Embryonic facial prominence (tissue), 1 donor: ENCODE measurements at regions not wholly inside any gene's neighbourhood (a gene's known extent, or its start where the extent isn't known, plus 50 kb on each side); places are given as distances from the start of the nearest gene placed in this dataset.
"Not testable (repeated sequence)": the region's sequence is repeated elsewhere in the genome, so short reads cannot be mapped to it uniquely, and the experiment has no call there.

Source experiments
- DNase-seq: peaks from one replicate; pipeline ENCODE4 v3.0.0-alpha.2; 2016; ENCODE audit errors: extremely low spot score

DNA sequence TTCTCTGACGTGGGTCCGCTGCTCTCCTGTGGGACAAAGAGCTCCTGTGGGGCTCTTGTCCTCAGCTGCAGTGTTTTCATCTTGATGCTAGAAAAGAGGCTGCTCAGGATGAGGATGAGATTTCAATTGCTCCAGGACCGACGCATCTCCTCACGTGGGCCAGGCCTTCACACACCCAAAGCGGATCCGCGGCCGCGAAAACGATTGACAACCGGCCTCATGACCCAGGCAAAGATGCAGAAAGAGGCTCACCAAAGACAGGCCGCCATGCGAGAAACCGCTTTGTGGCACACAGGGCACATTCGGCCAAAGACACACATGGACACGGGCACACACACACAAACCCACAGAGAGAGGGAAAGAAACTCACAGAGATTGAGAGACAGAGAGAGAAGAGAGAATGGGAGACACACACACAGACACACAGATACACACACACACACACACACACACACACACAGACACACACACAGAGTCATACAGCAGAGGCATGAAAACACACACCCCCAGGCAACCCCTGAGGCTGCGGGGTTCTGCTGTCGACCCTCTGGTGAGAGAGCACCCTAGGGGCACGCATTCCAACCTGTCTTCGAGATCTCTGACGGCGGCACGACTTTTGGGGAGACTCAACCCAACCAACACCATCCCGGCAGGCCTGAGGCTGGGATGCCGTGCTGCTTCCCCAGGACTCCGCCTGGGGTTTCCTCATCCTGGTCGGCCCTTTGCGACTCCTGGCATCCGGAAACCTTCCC is 168.5 kb upstream of the ZNF337 start:
- not testable (repeated sequence) for DNase-seq

DNA sequence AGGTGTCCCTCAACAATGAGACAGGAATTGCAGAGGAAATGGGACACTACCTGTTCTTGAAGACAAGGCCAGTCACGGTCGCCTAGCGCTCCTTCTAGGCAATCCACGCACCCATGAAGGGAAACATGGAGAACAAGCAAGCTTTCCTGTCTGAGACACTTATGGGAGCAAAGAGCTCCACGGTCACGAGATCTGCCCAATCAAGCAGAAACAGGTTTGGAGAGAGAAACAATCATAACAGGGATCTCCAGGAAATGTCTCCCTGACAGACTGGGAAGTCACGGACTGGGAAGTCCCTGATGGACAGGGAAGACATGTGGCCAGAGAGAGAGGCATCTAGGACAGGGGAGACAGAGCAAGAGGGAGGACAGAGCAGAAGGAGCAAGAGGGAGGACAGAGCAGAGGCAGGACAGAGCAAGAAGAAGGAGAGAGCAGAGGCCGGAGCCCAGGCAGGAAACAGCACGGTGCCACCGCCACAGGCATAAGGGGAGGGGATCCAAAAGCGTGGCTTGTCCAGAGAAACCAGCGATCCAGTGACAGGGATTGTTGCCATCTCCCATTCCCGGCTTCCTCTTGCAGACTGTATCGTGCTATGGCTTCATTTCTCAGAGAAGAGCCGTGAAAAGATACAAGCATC is 167.8 kb upstream of the ZNF337 start:
- no peak for DNase-seq

DNA sequence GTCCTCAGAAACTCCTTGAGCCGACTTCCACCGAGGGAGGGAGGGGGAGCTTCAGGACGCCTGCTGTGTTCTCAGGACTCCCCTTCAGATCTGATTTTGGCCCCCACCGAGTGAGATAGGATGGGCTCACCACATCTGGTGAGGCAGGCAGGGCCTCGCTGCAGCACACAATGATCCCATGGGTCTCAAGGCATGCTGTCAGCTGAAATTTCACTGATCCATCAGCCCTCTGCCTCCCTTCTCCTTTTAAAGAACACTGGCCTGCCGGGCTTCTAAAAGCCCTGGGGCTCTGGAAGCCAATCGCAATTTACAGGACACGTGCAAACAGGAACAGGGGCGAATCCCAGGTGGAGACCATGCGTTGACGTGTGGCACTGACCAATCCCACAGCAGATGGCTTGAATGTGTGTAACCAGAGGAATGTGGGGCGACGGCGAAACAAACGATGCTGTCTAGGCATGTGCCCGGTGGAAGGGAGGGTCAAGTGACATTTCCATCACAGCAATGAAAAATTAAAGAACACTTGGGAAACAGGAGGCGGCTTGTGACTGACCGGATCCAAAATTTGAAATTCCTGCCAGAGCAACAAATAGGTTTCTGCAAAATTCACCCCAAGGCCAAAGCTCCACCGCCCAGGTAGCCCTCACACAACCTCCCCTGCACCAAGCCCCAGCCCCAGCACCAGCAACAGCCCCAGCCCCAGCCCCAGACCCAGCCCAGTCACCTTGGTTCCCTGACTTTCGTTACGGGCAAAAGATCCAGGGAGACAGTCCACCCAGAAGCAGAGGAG is 167.1 kb upstream of the ZNF337 start:
- DNase-seq, result no peak

DNA sequence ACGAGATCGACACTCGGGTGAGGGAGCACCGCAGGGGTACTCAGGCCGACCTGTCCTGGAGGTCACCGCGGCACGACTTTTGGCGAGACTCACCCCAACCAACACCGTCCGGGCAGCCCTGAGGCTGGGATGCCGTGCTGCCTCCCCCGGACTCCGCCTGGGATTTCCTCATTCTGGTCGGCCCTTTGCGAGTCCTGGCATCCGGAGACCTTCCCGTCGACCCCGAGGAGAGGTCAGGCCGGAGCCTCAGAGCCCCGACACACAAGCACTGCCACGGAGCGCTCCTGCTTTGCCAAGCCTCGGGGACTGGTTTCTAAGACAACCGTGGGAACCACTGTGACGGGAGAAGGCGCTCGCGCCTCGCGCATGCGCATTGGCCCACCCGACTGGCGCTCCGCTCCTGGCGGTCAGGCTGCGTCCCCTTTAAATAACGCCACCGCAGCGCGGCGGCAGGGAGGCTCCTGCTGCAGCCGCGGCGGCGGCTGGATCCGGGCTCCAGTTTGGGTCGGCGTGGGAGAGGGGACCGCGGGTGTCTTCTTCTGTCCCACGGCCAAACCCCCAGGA is 166.4 kb upstream of the ZNF337 start:
- peak; percentile 25 for DNase-seq

DNA sequence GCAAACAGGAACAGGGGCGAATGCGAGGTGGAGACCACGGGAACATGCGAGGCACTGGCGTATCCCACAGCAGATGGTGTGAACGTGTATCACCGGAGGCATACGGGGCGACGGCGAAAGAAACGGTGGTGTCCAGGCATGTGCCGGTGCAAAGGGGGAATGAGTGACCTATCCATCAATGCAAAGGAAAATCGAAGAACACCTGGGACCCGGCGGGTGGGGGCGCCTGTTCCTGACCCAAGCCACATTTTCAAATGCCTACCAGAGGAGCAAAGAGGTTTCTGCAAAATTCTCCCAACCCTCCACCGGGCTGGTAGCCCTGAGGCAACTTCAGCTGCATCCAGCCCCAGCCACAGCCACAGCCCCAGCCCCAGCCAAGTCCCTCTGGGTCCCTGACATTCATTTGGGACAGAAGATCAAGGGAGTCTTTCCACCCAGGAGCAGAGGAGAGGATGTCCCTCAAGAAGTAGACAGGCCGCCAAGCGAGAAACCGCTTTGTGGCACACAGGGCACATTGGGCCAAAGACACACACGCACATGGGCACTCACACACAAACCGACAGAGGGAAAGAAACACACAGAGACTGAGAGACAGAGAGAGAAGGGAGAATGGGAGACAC is 164.0 kb upstream of the ZNF337 start:
- DNase-seq, result no peak

DNA sequence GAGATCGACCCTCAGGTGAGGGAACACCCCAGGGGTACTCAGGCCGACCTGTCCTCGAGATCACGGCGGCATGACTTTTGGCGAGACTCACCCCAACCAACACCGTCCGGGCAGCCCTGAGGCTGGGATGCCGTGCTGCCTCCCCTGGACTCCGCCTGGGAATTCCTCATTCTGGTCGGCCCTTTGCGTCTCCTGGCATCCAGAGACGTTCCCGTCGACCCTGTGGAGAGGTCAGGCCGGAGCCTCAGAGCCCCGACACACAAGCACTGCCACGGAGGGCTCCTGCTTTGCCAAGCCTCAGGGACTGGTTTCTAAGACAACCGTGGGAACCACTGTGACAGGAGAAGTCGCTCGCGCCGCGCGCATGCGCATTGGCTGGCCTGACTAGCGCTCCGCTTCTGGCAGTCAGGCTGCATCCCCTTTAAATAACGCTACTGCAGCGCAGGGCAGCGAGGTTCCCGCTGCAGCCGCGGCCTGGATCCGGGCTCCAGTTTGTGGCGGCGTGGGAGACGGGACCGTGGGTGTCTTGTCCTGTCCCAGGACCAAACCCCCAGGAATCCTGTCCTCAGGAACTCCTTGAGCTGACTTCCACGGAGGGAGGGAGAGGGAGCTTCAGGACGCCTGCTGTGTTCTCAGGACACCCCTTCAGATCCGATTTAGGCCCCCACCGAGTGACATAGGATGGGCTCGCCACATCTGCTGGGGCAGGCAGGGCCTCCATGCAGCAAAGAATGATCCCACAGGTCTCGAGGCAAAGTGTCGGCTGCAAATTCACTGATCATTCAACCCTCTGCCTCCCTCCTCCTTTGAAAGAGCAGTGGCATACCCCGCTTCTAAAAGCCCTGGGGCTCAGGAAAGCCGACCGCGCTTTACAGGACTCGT is 163.2 kb upstream of the ZNF337 start:
- DNase-seq, result peak; percentile 18

DNA sequence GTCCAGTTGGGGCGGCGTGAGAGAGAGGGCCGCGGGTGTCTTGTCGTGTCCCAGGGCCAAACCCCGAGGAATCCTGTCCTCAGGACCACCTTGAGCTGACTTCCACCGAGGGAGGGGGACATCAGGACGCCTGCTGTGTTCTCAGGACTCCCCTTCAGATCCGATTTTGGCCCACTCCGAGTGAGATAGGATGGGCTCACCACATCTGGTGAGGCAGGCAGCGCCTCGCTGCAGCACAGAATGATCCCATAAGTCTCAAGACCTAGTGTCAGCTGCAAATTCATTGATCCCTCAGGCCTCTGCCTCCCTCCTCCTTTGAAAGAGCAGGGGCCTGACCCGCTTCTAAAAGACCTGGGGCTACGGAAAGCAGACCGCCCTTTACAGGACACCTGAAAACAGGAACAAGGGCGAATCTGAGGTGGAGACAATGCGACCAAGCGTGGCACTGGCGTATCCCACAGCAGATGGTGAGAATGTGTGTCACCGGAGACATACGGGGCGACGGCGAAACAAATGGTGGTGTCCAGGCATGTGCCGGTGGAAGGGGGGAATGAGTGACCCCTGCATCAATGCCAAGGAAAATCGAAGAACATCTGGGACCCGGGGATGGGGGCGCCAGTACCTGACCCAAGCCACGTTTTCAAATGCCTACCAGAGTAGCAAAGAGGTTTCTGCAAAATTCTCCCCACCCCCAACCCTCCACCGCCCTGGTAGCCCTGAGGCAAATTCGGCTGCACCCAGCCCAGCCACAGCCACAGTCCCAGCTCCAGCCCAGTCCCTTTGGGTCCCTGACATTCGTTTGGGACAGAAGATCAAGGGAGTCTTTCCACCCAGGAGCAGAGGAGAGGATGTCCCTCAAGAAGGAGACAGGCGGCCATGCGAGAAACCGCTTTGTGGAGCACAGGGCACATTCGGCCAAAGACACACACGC is 162.1 kb upstream of the ZNF337 start:
- no peak for DNase-seq

DNA sequence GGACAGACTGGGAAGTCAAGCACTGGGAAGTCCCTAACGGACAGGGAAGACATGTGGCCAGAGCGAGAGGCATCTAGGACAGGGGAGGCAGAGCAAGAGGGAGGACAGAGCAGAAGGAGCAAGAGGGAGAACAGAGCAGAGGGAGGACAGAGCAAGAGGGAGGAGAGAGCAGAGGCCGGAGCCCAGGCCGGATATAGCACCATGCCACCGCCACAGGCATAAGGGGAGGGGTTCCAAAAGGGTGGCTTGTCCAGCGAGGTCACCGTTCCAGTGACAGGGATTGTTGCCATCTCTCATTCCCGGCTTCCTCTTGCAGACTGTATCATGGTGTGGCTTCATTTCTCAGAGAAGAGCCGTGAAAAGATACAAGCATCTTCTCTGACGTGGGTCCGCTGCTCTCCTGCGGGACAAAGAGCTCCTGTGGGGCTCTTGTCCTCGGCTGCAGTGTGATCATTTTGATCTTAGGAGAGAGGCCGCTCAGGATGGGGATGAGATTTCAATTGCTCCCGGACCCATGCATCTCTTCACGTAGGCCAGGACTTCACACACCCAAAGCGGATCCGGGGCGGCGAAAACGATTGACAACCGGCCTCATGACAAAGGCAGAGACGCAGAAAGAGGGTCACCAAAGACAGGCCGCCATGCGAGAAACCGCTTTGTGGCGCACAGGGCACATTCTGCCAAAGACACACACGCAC is 160.6 kb upstream of the ZNF337 start:
- not testable (repeated sequence) for DNase-seq

DNA sequence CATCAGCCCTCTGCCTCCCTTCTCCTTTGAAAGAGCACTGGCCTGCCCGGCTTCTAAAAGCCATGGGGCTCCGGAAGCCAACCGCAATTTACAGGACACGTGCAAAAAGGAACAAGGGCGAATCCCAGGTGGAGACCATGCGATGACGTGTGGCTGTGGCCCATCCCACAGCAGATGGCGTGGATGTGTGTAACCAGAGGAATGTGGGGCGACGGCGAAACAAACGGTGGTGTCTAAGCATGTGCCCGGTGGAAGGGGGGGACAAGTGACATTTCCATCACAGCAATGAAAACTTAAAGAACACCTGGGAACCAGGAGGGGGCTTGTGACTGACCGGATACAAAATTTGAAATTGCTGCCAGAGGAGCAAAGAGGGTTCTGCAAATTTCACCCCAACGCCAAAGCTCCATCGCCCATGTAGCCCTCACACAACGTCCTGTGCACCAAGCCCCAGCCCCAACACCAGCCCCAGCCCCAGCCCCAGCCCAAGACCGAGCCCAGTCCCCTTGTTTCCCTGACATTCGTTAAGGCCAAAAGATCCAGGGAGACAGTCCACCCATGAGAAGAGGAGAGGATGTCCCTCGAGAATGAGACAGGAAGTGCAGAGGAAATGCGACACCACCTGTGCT is 159.7 kb upstream of the ZNF337 start:
- DNase-seq, result no peak

DNA sequence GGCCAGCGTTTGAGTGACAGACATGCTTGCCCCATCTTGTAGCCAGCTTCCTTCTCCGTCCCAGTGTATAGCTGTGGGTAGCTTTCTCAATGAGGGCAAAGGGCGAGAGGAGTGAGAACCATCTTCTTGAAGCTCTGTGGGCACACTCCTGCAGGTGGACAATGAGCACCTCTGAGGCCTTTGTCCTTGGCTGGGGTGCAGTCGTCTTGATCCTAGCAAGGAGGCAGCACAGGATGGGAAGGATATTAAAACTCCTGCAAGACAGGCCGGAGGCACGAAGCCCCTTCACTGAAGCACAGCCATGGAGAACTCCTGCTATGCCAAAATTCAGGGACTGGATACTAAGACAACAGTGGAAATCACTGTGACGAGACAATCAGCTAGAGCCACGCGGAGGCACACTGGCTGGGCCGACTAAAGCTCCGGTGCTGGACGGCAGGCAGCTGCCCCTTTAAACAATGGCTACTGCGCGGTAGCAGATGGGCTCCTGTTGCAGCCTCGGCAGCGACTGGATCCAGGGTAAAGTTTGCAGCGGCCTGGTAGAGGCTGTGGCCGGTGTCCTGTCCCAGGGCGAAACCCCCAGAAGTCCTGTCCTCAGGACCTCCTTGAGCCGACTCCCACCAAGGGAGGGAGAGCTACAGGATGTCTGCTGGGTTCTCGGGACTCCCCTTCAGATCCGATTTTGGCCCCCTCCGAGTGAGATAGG is 159.0 kb upstream of the ZNF337 start:
- DNase-seq, result not testable (repeated sequence)

DNA sequence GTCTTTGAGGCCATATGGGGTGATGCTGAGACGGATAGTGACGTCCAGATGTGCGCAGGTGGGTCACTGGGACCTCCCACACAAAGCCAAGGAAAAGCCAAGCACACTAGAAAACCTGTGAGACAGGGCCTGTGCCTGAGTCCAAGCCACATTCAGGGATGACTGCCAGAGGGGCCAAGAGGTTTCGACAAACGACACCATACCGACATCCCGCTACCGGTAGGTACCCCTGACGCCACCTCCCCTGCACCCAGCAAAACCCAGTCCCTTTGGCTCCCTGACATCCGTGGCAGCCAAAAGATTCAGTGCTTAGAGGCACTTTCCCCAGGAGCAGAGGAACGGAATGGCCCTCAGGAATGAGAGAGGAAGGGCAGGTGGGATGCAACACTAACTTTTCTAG is 158.0 kb upstream of the ZNF337 start:
- DNase-seq, result not testable (repeated sequence)

DNA sequence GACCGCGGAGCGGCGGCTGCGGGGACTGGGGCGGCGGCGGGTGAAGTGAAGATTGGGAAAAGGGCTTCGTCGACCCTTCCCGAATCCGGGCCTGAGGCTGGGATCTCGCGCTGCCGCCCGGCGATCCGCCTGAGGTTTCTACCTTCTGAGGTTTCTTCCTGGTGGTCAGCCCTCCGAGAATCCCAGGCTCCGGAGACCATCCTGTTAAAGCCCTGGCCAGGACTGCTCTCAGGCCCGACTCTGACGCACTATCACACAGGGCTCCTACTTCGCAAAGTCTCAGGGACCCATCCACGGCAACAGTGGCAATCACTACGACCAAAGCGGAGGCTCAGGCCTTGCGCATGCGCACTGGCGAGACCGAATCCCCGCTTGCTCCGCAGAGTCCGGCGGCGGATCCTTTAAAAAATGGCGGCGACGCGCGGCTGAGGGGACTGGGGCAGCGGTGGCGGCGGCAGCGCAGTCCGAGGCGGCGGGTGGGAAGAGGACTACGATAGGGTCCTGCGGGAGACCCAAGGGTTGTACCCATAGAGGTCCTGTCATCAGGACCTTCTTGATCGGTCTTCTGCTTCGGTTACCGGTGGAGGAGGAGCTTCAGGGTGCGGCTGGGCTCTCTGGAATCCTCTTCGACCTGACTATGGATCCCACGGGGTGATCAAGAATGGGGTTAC is 157.2 kb upstream of the ZNF337 start:
- peak; percentile 29 for DNase-seq

DNA sequence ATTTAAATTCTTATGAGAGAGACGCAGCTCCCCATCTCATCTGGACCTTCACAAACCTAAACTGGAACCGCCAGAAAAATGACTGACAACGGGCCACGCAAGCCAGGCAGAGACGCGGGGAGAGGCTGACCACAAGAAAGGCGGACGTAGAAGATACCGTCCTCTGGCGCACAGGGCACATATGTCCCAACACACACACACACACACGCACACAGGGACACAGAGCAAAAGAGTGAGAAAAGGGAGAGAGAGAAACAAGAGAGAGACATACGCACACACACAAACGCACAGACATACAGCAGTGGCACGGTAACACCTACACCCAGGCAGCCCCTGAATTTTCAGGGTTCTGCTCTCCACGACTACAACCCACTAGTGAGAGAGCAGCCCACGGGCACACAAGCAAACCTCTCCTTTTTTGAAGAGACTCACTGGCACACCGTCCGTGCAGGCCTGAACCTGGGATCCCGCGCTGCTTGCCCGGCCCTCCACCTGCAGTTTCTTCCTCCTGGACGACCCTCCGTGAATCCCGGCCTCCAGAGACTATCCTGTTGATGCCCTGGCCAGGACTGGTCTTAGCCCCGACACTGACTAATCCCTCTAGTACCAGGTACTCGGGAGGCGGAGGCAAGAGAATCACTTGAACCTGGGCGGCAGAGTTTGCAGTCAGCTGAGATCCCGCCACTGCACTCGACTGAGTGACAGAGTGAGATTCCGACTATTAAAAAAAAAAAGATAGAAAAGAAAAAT is 156.5 kb upstream of the ZNF337 start:
- DNase-seq, result not testable (repeated sequence)

DNA sequence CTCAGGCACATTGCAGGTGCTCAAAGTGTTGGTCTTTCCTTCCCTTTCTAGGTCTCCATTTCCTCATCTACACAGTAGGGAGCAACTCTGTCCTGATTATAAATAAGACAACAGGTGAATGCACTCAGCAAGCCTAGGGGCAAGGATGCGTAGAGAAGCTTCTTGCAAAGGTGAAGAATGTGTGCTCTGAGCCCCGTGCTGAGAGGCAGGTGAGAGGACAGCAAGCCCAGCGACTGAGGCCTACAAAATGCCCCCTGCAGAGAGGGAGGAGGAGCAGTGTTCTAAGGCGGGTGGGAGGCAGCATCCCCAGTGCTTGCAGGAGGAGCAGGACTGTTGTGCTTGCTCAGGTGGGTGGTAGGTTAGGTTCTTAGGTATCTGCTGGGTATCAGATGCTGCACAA is 153.5 kb upstream of the ZNF337 start:
- not testable (repeated sequence) for DNase-seq

DNA sequence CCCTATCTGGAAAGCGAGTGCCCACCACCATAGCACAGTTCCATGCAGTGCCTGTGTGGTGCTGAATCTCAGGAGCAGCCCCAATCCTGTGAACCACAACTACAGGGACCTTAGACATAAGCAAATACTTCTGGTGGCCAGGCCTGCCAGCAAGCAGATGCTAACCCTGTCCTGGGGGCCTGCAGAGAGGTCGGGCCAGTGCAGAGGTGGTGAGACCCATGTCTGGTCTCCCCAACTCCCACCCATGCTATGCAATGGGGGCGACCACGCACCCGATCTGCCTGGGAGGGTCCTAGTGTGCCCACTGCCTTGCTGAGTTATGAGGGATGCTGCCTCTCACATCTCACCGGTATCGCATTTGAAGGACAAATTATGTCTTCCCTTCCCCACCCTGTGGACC is 151.6 kb upstream of the ZNF337 start:
- no peak for DNase-seq

DNA sequence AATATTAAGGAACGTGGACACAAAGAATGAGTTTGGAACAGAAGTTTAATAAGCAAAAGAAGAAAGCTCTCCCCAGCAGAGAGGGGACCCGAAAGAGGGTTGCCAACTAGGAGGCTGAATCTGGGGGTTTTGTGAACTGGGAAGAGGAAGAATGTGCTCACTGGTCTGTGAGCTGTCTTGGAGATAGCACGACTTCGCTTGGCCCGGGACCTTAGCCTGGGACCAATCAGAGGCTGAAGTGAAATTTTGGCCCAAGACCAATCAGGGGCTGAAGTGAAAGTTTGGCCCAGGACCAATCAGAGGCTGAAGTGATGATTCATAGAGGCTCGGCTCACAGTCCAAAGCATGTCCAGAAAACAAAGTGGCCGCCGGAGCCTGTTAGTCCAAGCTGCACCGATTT is 148.0 kb upstream of the ZNF337 start:
- DNase-seq, result not testable (repeated sequence)

DNA sequence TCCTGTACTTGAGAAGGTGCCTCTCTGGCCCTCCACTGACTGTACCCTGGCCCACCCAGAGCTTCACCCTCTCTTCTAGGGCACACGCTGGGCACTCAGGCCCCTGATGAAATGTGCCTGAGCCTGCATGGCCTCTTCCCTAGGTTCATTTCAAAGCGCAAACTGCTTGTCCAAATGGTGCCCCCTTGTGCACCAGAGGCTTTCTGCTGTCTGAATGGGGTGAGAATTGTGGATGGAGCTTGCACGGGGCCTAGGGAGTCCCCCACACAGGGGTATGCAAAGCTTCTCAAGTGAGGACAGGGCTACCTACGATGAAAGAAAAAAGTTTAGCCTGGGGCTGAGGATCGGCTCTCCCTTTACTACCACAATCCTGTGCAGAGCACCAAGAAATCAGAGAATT is 116.9 kb upstream of the ZNF337 start:
- DNase-seq, result not testable (repeated sequence)
